HEK293 (cell line): ENCODE measurements at regions not wholly inside any gene's neighbourhood (a gene's known extent, or its start where the extent isn't known, plus 50 kb on each side); places are given as distances from the start of the nearest gene placed in this dataset.

Experiments used
- CTCF ChIP-seq: fragments of 450-650 bp; formaldehyde crosslinking; IDR thresholded peaks from 2 replicates; pipeline ENCODE4 v1.5.1; 2016; ENCODE audit warnings: missing biosample characterization, missing genetic modification characterization
- ZBTB26 ChIP-seq: fragments of 450-650 bp; formaldehyde crosslinking; optimal IDR thresholded peaks from 2 replicates; pipeline ENCODE3; 2016; ENCODE audit warnings: missing biosample characterization, mild to moderate bottlenecking, missing genetic modification characterization
- ZNF121 ChIP-seq: fragments of 450-650 bp; formaldehyde crosslinking; IDR thresholded peaks from 2 replicates; pipeline ENCODE4 v1.5.1; 2016; ENCODE audit warnings: missing biosample characterization, missing genetic modification characterization
- ZNF248 ChIP-seq: fragments of 450-650 bp; formaldehyde crosslinking; IDR thresholded peaks from 2 replicates; pipeline ENCODE4 v1.5.1; 2017; ENCODE audit warnings: missing biosample characterization, missing genetic modification characterization
- ZNF514 ChIP-seq: fragments of 450-650 bp; formaldehyde crosslinking; IDR thresholded peaks from 2 replicates; pipeline ENCODE4 v1.5.1; 2016; ENCODE audit warnings: missing biosample characterization, missing genetic modification characterization

- TF ChIP-seq ZBTB26 (tag by site-specific recombination) (no peak), ZNF514 (tag by site-specific recombination) (no peak), CTCF (tag by site-specific recombination) (no peak), ZNF121 (tag by site-specific recombination) (no peak), ZNF248 (no peak)
These were observed 530.8 kb downstream of the BUD13 start for GRCh38 chr11:116242006-116242405.
